GM12873 (cell line): ENCODE measurements at regions not wholly inside any gene's neighbourhood (a gene's known extent, or its start where the extent isn't known, plus 50 kb on each side); places are given as distances from the start of the nearest gene placed in this dataset.

Source experiments
- CTCF ChIP-seq: IDR thresholded peaks from 2 replicates; pipeline ENCODE4 v1.5.1; 2012; ENCODE audit warnings: low read depth, mild to moderate bottlenecking, moderate library complexity, low read length, control low read depth; ENCODE audit not compliant: insufficient read depth; ENCODE audit errors: missing control alignments

GRCh38 chr10:42490368-42490767 lies 148.0 kb downstream of the ZNF33B start:
- TF ChIP-seq CTCF: no peak

- TF ChIP-seq CTCF: no peak
These were observed 150.0 kb downstream of the ZNF33B start for GRCh38 chr10:42488416-42488815.

- no peak for TF ChIP-seq CTCF
These were observed 156.0 kb downstream of the ZNF33B start for GRCh38 chr10:42482411-42482810.

GRCh38 chr10:42479057-42479456 lies 159.3 kb downstream of the ZNF33B start:
- no peak for TF ChIP-seq CTCF

- TF ChIP-seq CTCF: no peak
These were observed 161.2 kb downstream of the ZNF33B start for GRCh38 chr10:42477170-42477569.

- TF ChIP-seq CTCF: no peak
These were observed 162.3 kb downstream of the ZNF33B start for GRCh38 chr10:42476101-42476500.

- TF ChIP-seq CTCF: no peak
These were observed 162.9 kb downstream of the ZNF33B start for GRCh38 chr10:42475168-42476098.
